Left cardiac atrium (tissue), 4 donors: ENCODE measurements at regions not wholly inside any gene's neighbourhood (a gene's known extent, or its start where the extent isn't known, plus 50 kb on each side); places are given as distances from the start of the nearest gene placed in this dataset.
A peak's percentile ranks its signal among the peaks of the same experiment; 100 is the strongest.

Experiments
- ATAC-seq, 2 donors: fragments of 200-7000 bp; cut with Tn5 transposase; one replicate each; pipeline ENCODE4 v1.9.1; 2020; ENCODE audit warnings: mild to moderate bottlenecking in 2 of 2, moderate library complexity in 2 of 2
- DNase-seq: peaks from one replicate; pipeline ENCODE4 v3.0.0-alpha.2; 2020
- intact Hi-C, 2 donors: fragments of 100-400 bp; cut with DNase I; formaldehyde crosslinking; loops; one replicate each; pipeline versions ENCODE4 v1.14.1 to v1.15.1; 2022 to 2023
- donor health status: DM: no; HTN: yes; CAD: no.
- donor health status: DM: no; HTN: yes; CAD: no; lungs with severe emphysema.
- donor health status: DM: yes; HTN: yes; CAD: no.
- donor health status: Dilated cardiomyopathy.

- ATAC-seq, result no peak
- intact Hi-C loops, result no loop called here
- DNase-seq, result no peak
These were observed 552.3 kb downstream of the EFNA5 start for GRCh38 chr5:107118184-107119019.

GRCh38 chr5:107112216-107112615, 558.5 kb downstream of the EFNA5 start:
- ATAC-seq, result no peak
- intact Hi-C loops, result no loop called here
- DNase-seq, result no peak

DNA sequence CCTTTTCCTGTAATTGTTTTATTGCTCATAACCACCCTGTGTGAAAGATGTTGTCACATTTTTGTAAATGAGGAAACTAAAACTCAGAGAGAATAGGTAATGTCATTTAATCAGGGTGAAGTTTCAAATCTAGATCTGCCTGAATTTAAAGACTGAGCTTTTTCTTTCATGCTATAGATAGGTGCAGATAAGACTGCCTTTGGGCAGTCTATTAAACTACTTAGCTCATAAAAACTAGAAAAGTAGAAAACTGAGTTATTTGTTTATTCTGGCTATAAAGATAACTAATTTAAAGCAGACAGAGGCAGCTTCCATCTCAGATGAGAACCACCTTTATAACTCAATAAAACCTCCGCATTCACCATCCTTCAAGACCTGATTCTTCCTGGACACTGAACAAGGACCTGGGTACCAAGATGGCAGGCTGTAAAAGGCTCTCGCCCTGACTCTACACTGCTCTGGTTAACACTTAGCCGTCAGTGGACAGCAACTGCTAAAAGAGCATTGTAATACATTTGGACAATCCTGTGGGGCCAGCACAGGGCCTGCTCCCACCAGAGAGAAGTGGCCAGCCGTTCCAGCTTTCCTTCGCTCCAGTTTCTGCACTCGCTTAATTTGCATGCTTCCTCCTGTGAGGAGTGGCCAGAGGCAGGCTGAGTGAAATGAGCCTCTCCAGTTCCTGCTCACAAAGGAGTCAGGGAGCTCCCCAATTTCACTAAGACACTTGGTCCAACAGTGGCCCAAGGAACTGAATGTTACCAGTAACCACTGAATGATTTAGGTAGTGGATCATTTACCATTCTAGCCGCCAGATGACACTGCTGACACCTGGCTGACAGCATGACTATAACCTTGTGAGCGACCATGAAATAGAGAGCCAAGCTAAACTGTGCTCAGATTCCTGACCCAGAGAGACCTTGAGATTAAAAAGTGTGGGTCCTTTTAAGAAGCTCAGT, 566.4 kb downstream of the EFNA5 start:
- intact Hi-C loops, result loop anchor here in 1 of 2 donors (2.0 to 10.0 kb wide), 2 partner anchors 140 to 568 kb away; no protein-coding TSS in a partner anchor
- DNase-seq (no peak), ATAC-seq (peak; percentile 87 to 93)

GRCh38 chr5:107103522-107103921, 567.2 kb downstream of the EFNA5 start:
- ATAC-seq (no peak), DNase-seq (no peak)
- intact Hi-C loops, result loop anchor here in 1 of 2 donors (10.0 kb wide), 1 partner anchor 141 kb away; no protein-coding TSS in a partner anchor

DNA sequence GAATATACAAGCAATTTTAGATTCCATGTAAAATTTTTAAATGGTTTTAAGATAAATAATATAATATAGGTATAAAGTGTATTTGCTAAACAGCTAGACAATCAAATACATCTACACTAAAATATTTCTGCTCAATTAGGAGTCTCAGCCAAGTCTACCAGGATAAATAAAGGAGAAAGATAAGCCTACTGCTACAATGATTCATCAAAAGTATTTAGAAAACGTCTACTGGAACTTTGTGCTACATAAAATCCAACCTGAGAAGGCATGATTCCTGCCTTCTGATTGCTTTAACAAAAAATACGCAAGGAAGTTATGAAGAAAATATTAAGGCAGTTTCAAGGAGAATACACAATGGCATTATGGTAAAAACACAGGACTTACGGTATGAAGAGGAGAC, 570.6 kb downstream of the EFNA5 start:
- no peak for DNase-seq
- intact Hi-C loops, result loop anchor here in 1 of 2 donors (10.0 kb wide), 1 partner anchor 145 kb away; no protein-coding TSS in a partner anchor
- no peak for ATAC-seq

GRCh38 chr5:107099506-107099905, 571.2 kb downstream of the EFNA5 start:
- intact Hi-C loops, result no loop called here
- ATAC-seq, result no peak
- DNase-seq, result no peak

DNA sequence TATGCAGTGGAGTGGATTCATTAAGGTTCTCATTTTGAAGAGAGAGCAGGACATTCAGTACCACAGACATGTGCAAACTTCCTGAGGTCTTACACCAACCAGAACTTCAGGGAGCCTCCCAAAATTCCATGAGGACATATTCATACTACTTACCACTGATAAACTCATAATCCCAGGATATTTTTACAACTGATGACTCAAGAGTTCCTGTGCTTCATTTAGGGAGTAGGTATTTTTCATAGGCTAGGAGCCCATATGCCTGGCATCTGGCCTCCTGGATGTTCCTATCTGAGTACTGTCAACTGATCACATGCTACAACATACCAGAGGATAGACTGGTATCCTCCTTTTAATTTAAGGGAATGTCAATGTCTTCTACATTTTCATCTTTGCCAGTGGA, 578.0 kb downstream of the EFNA5 start:
- intact Hi-C loops, result no loop called here
- DNase-seq, result no peak

GRCh38 chr5:107090506-107090905, 580.2 kb downstream of the EFNA5 start:
- ATAC-seq (no peak), DNase-seq (no peak)
- intact Hi-C loops, result no loop called here

More for the DNA sequence above, 578.0 kb downstream of the EFNA5 start:
- ATAC-seq, result no peak

- DNase-seq, result no peak
- intact Hi-C loops, result no loop called here
- ATAC-seq, result peak in 1 of 2 donors; percentile 29
These were observed 581.8 kb downstream of the EFNA5 start for GRCh38 chr5:107088907-107089306.

- no peak for DNase-seq
- ATAC-seq, result no peak
- intact Hi-C loops, result no loop called here
These were observed 585.2 kb downstream of the EFNA5 start for GRCh38 chr5:107085572-107085971.

GRCh38 chr5:107074996-107075395, 595.7 kb downstream of the EFNA5 start:
- ATAC-seq, result no peak
- intact Hi-C loops, result no loop called here
- DNase-seq, result no peak

GRCh38 chr5:107072967-107073366, 597.8 kb downstream of the EFNA5 start:
- no peak for ATAC-seq
- intact Hi-C loops, result no loop called here

GRCh38 chr5:107072440-107072839, 598.3 kb downstream of the EFNA5 start:
- intact Hi-C loops, result no loop called here
- ATAC-seq, result no peak

More at GRCh38 chr5:107072967-107073366, 597.8 kb downstream of the EFNA5 start:
- no peak for DNase-seq

GRCh38 chr5:107068782-107069181, 602.0 kb downstream of the EFNA5 start:
- intact Hi-C loops, result loop anchor here in 1 of 2 donors (10.0 kb wide), 1 partner anchor 606 kb away; the partner anchor contains the start of gene EFNA5
- ATAC-seq (no peak), DNase-seq (no peak)

More at GRCh38 chr5:107072440-107072839, 598.3 kb downstream of the EFNA5 start:
- DNase-seq, result no peak

DNA sequence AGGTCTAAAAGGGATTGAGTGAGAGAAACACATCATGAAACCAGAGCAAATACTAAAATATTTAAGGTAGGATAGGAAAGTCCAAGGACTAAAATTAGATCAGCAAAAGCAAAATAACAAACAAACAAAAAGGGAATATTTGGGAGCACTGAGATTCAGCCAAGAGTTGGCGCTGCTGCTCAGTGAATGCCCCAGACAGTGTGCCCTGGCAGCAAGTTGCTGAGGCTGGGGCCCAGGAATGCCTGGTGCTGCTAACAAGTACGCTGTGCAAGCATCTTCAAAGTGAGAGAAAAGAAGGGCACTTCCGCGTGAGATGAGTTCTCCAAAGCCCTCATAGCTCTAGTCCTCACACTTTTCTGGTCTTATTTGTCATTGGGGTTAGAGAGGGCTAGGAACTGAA, 603.3 kb downstream of the EFNA5 start:
- DNase-seq, result peak; percentile 23
- ATAC-seq, result no peak
- intact Hi-C loops, result loop anchor here in 1 of 2 donors (10.0 kb wide), 1 partner anchor 607 kb away; the partner anchor contains the start of gene EFNA5

GRCh38 chr5:107063511-107063910, 607.2 kb downstream of the EFNA5 start:
- intact Hi-C loops, result loop anchor here in 1 of 2 donors (10.0 kb wide), 1 partner anchor 611 kb away; the partner anchor contains the start of gene EFNA5
- ATAC-seq (no peak), DNase-seq (no peak)

DNA sequence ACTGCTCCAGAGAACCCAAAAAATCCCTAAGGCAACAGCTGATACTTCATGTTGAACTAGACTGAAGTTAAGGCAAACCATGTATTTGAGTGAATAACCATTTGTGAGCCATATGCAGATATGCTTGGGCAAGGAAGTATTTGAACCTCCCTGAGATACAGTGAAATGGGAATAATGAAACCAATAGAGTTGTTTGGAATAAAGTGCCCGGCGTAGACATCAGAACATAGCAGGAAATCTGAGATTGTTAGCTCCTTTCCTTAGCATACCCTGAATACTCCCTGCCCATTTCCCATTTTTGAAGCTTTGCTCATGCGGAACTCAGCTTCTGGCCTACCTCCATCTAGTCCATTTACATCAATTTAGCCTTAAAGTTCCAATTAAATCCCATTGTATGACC, 611.9 kb downstream of the EFNA5 start:
- DNase-seq, result no peak
- intact Hi-C loops, result no loop called here
- ATAC-seq, result no peak

GRCh38 chr5:107058235-107058634, 612.5 kb downstream of the EFNA5 start:
- no peak for DNase-seq

DNA sequence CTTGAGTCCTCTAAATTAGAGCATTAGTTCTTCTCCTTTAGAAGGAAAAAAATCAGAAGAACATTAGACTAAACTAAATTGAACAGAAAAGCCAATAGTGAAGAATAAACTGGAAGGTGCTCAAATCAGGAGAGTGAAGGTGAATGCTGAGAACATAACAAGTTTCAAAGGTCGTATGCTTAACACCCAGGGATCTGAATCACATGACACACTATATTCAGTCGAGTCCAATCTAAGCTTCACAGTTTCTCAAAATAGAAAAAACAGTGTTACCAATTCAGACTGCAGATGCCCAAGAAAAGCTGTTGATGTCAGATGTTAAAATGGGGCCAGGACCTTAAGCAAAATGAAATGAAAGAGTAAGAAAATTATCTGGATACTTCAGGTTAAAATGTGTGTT, 614.5 kb downstream of the EFNA5 start:
- DNase-seq (no peak), ATAC-seq (peak in 1 of 2 donors; percentile 41)
- intact Hi-C loops, result no loop called here

More at GRCh38 chr5:107058235-107058634, 612.5 kb downstream of the EFNA5 start:
- peak in 1 of 2 donors; percentile 44 for ATAC-seq
- intact Hi-C loops, result no loop called here
